K562 (cell line): ENCODE measurements at regions not wholly inside any gene's neighbourhood (a gene's known extent, or its start where the extent isn't known, plus 50 kb on each side); places are given as distances from the start of the nearest gene placed in this dataset.

Experiments
- ATAC-seq: fragments of 200-7000 bp; cut with Tn5 transposase; 3 replicates; pipeline ENCODE4 v1.9.1; 2020; ENCODE audit warnings: moderate library complexity
- BruUV-seq: library from RNA; stranded (reverse); fragments of 400-500 nt; replicated peaks from 2 replicates; lab custom pipeline; 2021; lab: Mats Ljungman, UMichigan
- CTCF ChIA-PET: fragments of 300-600 bp; formaldehyde crosslinking; extraction: SDS; loops from one replicate; lab custom pipeline; 2021; ENCODE audit warnings: low intra/inter-chr PET ratio; lab: Yijun Ruan, JAX
- POLR2A ChIA-PET: fragments of 300-600, 350-650 bp; sonication (Branson Sonifier 250); formaldehyde crosslinking; extraction: SDS; loops from one replicate; lab custom pipeline; 2021; ENCODE audit warnings: antibody characterized with exemption, inconsistent platforms; lab: Yijun Ruan, JAX
- DNase-seq, 4 experiments: peaks; one replicate each; pipeline versions ENCODE4 v3.0.0 to v3.0.0-alpha.2; 2011 to 2018; ENCODE audit warnings: low spot score in 3 of 4, mixed read lengths in 3 of 4; ENCODE audit errors: extremely low read depth in 1 of 4
- FAIRE-seq: peaks from 2 replicates; lab custom pipeline; 2011; peaks lifted over from hg19 to GRCh38; lab: Jason Lieb, UNC
- H2AFZ ChIP-seq: 2 replicates; pipeline ENCODE4 v1.6.0; 2011; ENCODE audit warnings: low read depth, low read length, control low read depth, inconsistent platforms
- H3K27ac ChIP-seq: fragments of 200-600 bp; 3 replicates; pipeline ENCODE4 v1.8.0; 2011; ENCODE audit warnings: low read depth, mild to moderate bottlenecking, control low read depth, inconsistent platforms, low read length, moderate library complexity, mixed read lengths; ENCODE audit errors: extremely low read depth
- H3K27me3 ChIP-seq, 2 experiments: fragments of 300-600 bp in 1 of 2; 2 replicates in 1 of 2; 3 replicates in 1 of 2; pipeline versions ENCODE4 v1.6.0 to v1.8.0; 2011; ENCODE audit warnings: inconsistent platforms in 2 of 2, low read length in 2 of 2, mild to moderate bottlenecking in 1 of 2, mixed read lengths in 1 of 2, moderate library complexity in 1 of 2; ENCODE audit not compliant: control insufficient read depth in 2 of 2, insufficient read depth in 2 of 2
- H3K36me3 ChIP-seq: fragments of 300-600 bp; 3 replicates; pipeline ENCODE4 v1.8.0; 2011; ENCODE audit warnings: mild to moderate bottlenecking, low read length, inconsistent platforms; ENCODE audit not compliant: control insufficient read depth, insufficient read depth
- H3K4me1 ChIP-seq, 2 experiments: fragments of 200-600 bp in 1 of 2; replicated peaks in 1 of 2; 2 replicates in 1 of 2; 3 replicates in 1 of 2; pipeline versions ENCODE4 v1.5.1 to v1.8.0; 2011; ENCODE audit warnings: inconsistent platforms in 2 of 2, low read length in 2 of 2, mild to moderate bottlenecking in 1 of 2, mixed read lengths in 1 of 2, moderate library complexity in 1 of 2; ENCODE audit not compliant: control insufficient read depth in 2 of 2, insufficient read depth in 2 of 2
- H3K4me2 ChIP-seq: 2 replicates; pipeline ENCODE4 v1.6.1; 2011; ENCODE audit warnings: low read length, control low read depth, inconsistent platforms, mixed read lengths; ENCODE audit not compliant: insufficient read depth
- H3K4me3 ChIP-seq: fragments of 200-600 bp; sonication (generic), shearing (Covaris generic); 2 replicates; pipeline ENCODE4 v1.5.1; 2016; ENCODE audit warnings: control low read depth, inconsistent platforms
- H3K79me2 ChIP-seq: fragments of 200-600 bp; 3 replicates; pipeline ENCODE4 v1.8.0; 2011; ENCODE audit warnings: low read length, inconsistent platforms; ENCODE audit not compliant: control insufficient read depth, insufficient read depth
- H3K9ac ChIP-seq, 2 experiments: 2 replicates each; pipeline versions ENCODE4 v1.6.0 to v1.6.1; 2011; ENCODE audit warnings: low read depth in 2 of 2, low read length in 2 of 2, control low read depth in 1 of 2, inconsistent platforms in 1 of 2, mild to moderate bottlenecking in 1 of 2, mixed read lengths in 1 of 2; ENCODE audit not compliant: insufficient read depth in 1 of 2
- H3K9me1 ChIP-seq: one replicate; pipeline ENCODE4 v1.6.0; 2011; ENCODE audit warnings: inconsistent platforms, mild to moderate bottlenecking, low read length, moderate library complexity; ENCODE audit not compliant: control insufficient read depth, insufficient read depth
- H3K9me3 ChIP-seq: replicated peaks from 2 replicates; pipeline ENCODE4 v1.5.1; 2011; ENCODE audit warnings: low read depth, low read length, inconsistent platforms; ENCODE audit not compliant: control insufficient read depth, insufficient read depth
- H4K20me1 ChIP-seq: replicated peaks from 2 replicates; pipeline ENCODE4 v1.6.1; 2011; ENCODE audit warnings: low read length, inconsistent platforms, mixed read lengths; ENCODE audit not compliant: control insufficient read depth, insufficient read depth
- HDAC2 ChIP-seq: fragments of 450-650 bp; IDR thresholded peaks from 2 replicates; pipeline ENCODE4 v1.6.1; 2016; ENCODE audit warnings: mild to moderate bottlenecking
- HOMEZ ChIP-seq: fragments of 250-450 bp; sonication (Bioruptor Pico); IDR thresholded peaks from 2 replicates; pipeline ENCODE4 v1.4.0; 2020; ENCODE audit warnings: mild to moderate bottlenecking, moderate library complexity
- KDM4B ChIP-seq, 2 experiments: fragments of 450-650 bp in 1 of 2; sonication (generic) in 1 of 2; IDR thresholded peaks; 2 replicates each; pipeline ENCODE4 v1.6.1; 2016 to 2017; ENCODE audit warnings: borderline replicate concordance in 2 of 2, antibody characterized with exemption in 1 of 2, low read depth in 1 of 2, mild to moderate bottlenecking in 1 of 2
- MCM5 ChIP-seq: fragments of 450-650 bp; IDR thresholded peaks from 2 replicates; pipeline ENCODE4 v1.6.1; 2016; ENCODE audit warnings: low read depth
- NRF1 ChIP-seq, 2 experiments: fragments of 450-650 bp; IDR thresholded peaks in 1 of 2; conservative IDR thresholded peaks in 1 of 2; 2 replicates each; pipeline ENCODE4 v1.6.1; 2014; ENCODE audit warnings: mild to moderate bottlenecking in 2 of 2
- RAD21 ChIP-seq, 2 experiments: fragments of 250-450 bp in 1 of 2; fragments of 450-650 bp in 1 of 2; sonication (Bioruptor Pico) in 1 of 2; formaldehyde crosslinking in 1 of 2; IDR thresholded peaks in 1 of 2; conservative IDR thresholded peaks in 1 of 2; 2 replicates each; pipeline versions ENCODE4 v1.4.0 to v1.8.0; 2020 to 2022; ENCODE audit warnings: mild to moderate bottlenecking in 2 of 2, moderate library complexity in 1 of 2
- SMARCA5 ChIP-seq: fragments of 450-650 bp; IDR thresholded peaks from 2 replicates; pipeline ENCODE4 v1.6.1; 2016
- SNIP1 ChIP-seq: fragments of 450-650 bp; IDR thresholded peaks from 2 replicates; pipeline ENCODE4 v1.7.1; 2017; ENCODE audit warnings: low read depth, mild to moderate bottlenecking
- XRCC5 ChIP-seq: fragments of 200-400 bp; formaldehyde crosslinking; IDR thresholded peaks from 2 replicates; pipeline ENCODE4 v1.6.1; 2017; ENCODE audit warnings: low read depth, mild to moderate bottlenecking, low read length
- ZNF133 ChIP-seq: fragments of 250-450 bp; sonication (Bioruptor Pico); IDR thresholded peaks from 2 replicates; pipeline ENCODE4 v1.4.0; 2020; ENCODE audit warnings: mild to moderate bottlenecking
- ZNF354B ChIP-seq: fragments of 250-450 bp; sonication (Bioruptor Pico); IDR thresholded peaks from 2 replicates; pipeline ENCODE4 v1.4.0; 2020
- ZNF592 ChIP-seq: fragments of 450-650 bp; IDR thresholded peaks from 2 replicates; pipeline ENCODE4 v1.6.1; 2017; ENCODE audit warnings: antibody characterized with exemption, mild to moderate bottlenecking
- WGBS: fragments of 100-300 bp; shearing (Covaris generic); methylation state at CpG from one replicate; pipeline ENCODE4 v1.1.6; 2016; ENCODE audit warnings: low coverage, mixed read lengths; ENCODE audit not compliant: insufficient coverage; ENCODE audit errors: missing lambda C conversion rate; 5-methylcytosine and 5-hydroxymethylcytosine counted together
- in situ Hi-C: fragments of 300-500 bp; cut with MboI; formaldehyde crosslinking; loops from 4 replicates; pipeline ENCODE4 v1.15.0; 2018; ENCODE audit warnings: inconsistent platforms, mixed read lengths
- intact Hi-C: fragments of 100-400 bp; cut with micrococcal nuclease; formaldehyde crosslinking; loops from 2 replicates; pipeline ENCODE4 v1.14.2; 2022
- TF ChIP-seq, protein P1 (sequence below), 3 experiments: IDR thresholded peaks in 2 of 3; conservative IDR thresholded peaks in 1 of 3; 2 replicates each; pipeline ENCODE4 v1.5.1; 2011 to 2012; ENCODE audit warnings: low read length in 3 of 3, mild to moderate bottlenecking in 3 of 3, control low read depth in 2 of 3, improper control_type of control experiment in 1 of 3, inconsistent platforms in 1 of 3, low read depth in 1 of 3, mixed read lengths in 1 of 3, moderate library complexity in 1 of 3; ENCODE audit not compliant: insufficient read depth in 2 of 3
- TF ChIP-seq, protein P2 (sequence below): sonication (generic); formaldehyde crosslinking; IDR thresholded peaks from 2 replicates; pipeline ENCODE4 v1.8.0; 2022; ENCODE audit warnings: mild to moderate bottlenecking, missing genetic modification reagents

GRCh38 chr3:43155464-43156121, 49.7 kb upstream of the POMGNT2 start:
- ChIA-PET CTCF (interaction anchor here (0.5 to 4.2 kb wide), 4 partner anchors 192 to 371 kb away, joined by 3 to 27 read pairs (median 4); no protein-coding TSS in a partner anchor), POLR2A (no interaction called here)
- peak; percentile 40 to 56 (median 46) for DNase-seq
- Histone ChIP-seq H3K9me1 (no peaks in the 10 kb centered on the region), H3K4me2 (no peak overlapping the region), H3K79me2 (no peaks in the 10 kb centered on the region), H3K9ac (no peak overlapping the region), H4K20me1 (0 out of 2 replicates have a peak, but pooled peaks cover 4% of the 10 kb centered on the region), H3K27ac (no peak overlapping the region), H2AFZ (no peak overlapping the region), H3K4me3 (no peak overlapping the region), H3K4me1 (no peaks in the 10 kb centered on the region), H3K9me3 (no peaks in the 10 kb centered on the region), H3K36me3 (no peaks in the 10 kb centered on the region), H3K27me3 (peaks cover 6 to 45% of the 10 kb centered on the region in 2 experiments; a peak in 4 of 5 replicates)
- peak; percentile 90 for ATAC-seq
- BruUV-seq: no TSS peak
- in situ Hi-C loops: loop anchor here (10.0 kb wide), 1 partner anchor 191 kb away; no protein-coding TSS in a partner anchor
- intact Hi-C loops: loop anchor here (2.0 kb wide), 1 partner anchor 195 kb away; no protein-coding TSS in a partner anchor
- peak; percentile 92 for FAIRE-seq
- 3% methylated on average over 11 of the region's 11 CpGs for WGBS
- no peak for TF ChIP-seq KDM4B (IDR thresholded peaks at IDR 0.05; ENCODE audit: borderline replicate concordance in 2 of 2, low read depth in 1 of 2)
- TF ChIP-seq RAD21 (CRISPR knock-in tag; conservative IDR thresholded peaks at IDR 0.05 in 1 of 2, IDR thresholded peaks at IDR 0.05 in 1 of 2): peak; percentile 72 to 78
- TF ChIP-seq SNIP1: no peak
- no peak for TF ChIP-seq ZNF592
- TF ChIP-seq NRF1 (conservative IDR thresholded peaks at IDR 0.05 in 1 of 2, IDR thresholded peaks at IDR 0.05 in 1 of 2): no peak
- TF ChIP-seq, protein P1, sequence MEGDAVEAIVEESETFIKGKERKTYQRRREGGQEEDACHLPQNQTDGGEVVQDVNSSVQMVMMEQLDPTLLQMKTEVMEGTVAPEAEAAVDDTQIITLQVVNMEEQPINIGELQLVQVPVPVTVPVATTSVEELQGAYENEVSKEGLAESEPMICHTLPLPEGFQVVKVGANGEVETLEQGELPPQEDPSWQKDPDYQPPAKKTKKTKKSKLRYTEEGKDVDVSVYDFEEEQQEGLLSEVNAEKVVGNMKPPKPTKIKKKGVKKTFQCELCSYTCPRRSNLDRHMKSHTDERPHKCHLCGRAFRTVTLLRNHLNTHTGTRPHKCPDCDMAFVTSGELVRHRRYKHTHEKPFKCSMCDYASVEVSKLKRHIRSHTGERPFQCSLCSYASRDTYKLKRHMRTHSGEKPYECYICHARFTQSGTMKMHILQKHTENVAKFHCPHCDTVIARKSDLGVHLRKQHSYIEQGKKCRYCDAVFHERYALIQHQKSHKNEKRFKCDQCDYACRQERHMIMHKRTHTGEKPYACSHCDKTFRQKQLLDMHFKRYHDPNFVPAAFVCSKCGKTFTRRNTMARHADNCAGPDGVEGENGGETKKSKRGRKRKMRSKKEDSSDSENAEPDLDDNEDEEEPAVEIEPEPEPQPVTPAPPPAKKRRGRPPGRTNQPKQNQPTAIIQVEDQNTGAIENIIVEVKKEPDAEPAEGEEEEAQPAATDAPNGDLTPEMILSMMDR (IDR thresholded peaks at IDR 0.05 in 2 of 3, conservative IDR thresholded peaks at IDR 0.05 in 1 of 3; ENCODE audit: insufficient read depth in 2 of 3, low read depth in 1 of 3, low read length in 3 of 3): peak; percentile 62 to 75 (median 68)
- TF ChIP-seq XRCC5: no peak
- no peak for TF ChIP-seq ZNF354B (CRISPR knock-in tag)
- TF ChIP-seq, protein P2, sequence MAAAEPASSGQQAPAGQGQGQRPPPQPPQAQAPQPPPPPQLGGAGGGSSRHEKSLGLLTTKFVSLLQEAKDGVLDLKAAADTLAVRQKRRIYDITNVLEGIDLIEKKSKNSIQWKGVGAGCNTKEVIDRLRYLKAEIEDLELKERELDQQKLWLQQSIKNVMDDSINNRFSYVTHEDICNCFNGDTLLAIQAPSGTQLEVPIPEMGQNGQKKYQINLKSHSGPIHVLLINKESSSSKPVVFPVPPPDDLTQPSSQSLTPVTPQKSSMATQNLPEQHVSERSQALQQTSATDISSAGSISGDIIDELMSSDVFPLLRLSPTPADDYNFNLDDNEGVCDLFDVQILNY (CRISPR knock-in tag): no peak
- TF ChIP-seq MCM5: no peak
- no peak for TF ChIP-seq ZNF133
- no peak for TF ChIP-seq HDAC2
- TF ChIP-seq SMARCA5: no peak
- TF ChIP-seq HOMEZ (CRISPR knock-in tag): no peak
